K562 (cell line): ENCODE measurements at regions not wholly inside any gene's neighbourhood (a gene's known extent, or its start where the extent isn't known, plus 50 kb on each side); places are given as distances from the start of the nearest gene placed in this dataset.

Experiments used
- ATF2 ChIP-seq: sonication (generic); formaldehyde crosslinking; IDR thresholded peaks from 2 replicates; pipeline ENCODE4 v1.8.1; 2022; ENCODE audit warnings: missing genetic modification reagents
- CBFA2T2 ChIP-seq: fragments of 450-650 bp; conservative IDR thresholded peaks from 2 replicates; pipeline ENCODE4 v1.6.1; 2017; ENCODE audit warnings: mild to moderate bottlenecking
- CTCF ChIP-seq, 3 experiments: IDR thresholded peaks in 2 of 3; conservative IDR thresholded peaks in 1 of 3; 2 replicates each; pipeline ENCODE4 v1.5.1; 2011 to 2012; ENCODE audit warnings: low read length in 3 of 3, mild to moderate bottlenecking in 3 of 3, control low read depth in 2 of 3, improper control_type of control experiment in 1 of 3, inconsistent platforms in 1 of 3, low read depth in 1 of 3, mixed read lengths in 1 of 3, moderate library complexity in 1 of 3; ENCODE audit not compliant: insufficient read depth in 2 of 3
- IRF9 ChIP-seq: fragments of 450-650 bp; IDR thresholded peaks from 2 replicates; pipeline ENCODE4 v1.6.1; 2016; ENCODE audit warnings: missing biosample characterization, missing genetic modification characterization
- ZNF586 ChIP-seq: fragments of 450-650 bp; formaldehyde crosslinking; conservative IDR thresholded peaks from 2 replicates; pipeline ENCODE4 v1.4.0; 2020; ENCODE audit warnings: mild to moderate bottlenecking, moderate library complexity

- TF ChIP-seq IRF9 (tag) (no peak), CBFA2T2 (no peak), ZNF586 (no peak), CTCF (IDR thresholded peaks at IDR 0.05 in 2 of 3, conservative IDR thresholded peaks at IDR 0.05 in 1 of 3; ENCODE audit: insufficient read depth in 2 of 3, low read depth in 1 of 3, low read length in 3 of 3) (no peak), ATF2 (CRISPR knock-in tag) (no peak)
Measured at GRCh38 chr9:79236466-79236865, 335.3 kb upstream of the TLE4 start.
